IPS-15b (cell line): ENCODE measurements at regions not wholly inside any gene's neighbourhood (a gene's known extent, or its start where the extent isn't known, plus 50 kb on each side); places are given as distances from the start of the nearest gene placed in this dataset.

Experiments
- H3K27me3 ChIP-seq: one replicate; pipeline ENCODE4 v1.6.1; 2013; ENCODE audit warnings: low read length; ENCODE audit not compliant: control insufficient read depth, insufficient read depth
- H3K36me3 ChIP-seq: one replicate; pipeline ENCODE4 v1.6.1; 2013; ENCODE audit warnings: low read length; ENCODE audit not compliant: control insufficient read depth, insufficient read depth
- H3K4me1 ChIP-seq: one replicate; pipeline ENCODE4 v1.6.1; 2013; ENCODE audit warnings: mild to moderate bottlenecking, low read length; ENCODE audit not compliant: control insufficient read depth, insufficient read depth
- H3K4me3 ChIP-seq: one replicate; pipeline ENCODE4 v1.5.1; 2013; ENCODE audit warnings: low read depth, low read length
- H3K9ac ChIP-seq: one replicate; pipeline ENCODE4 v1.6.1; 2013; ENCODE audit warnings: low read depth, mild to moderate bottlenecking, low read length
- H3K9me3 ChIP-seq: one replicate; pipeline ENCODE4 v1.6.1; 2013; ENCODE audit warnings: mild to moderate bottlenecking, low read length; ENCODE audit not compliant: control insufficient read depth, insufficient read depth

DNA sequence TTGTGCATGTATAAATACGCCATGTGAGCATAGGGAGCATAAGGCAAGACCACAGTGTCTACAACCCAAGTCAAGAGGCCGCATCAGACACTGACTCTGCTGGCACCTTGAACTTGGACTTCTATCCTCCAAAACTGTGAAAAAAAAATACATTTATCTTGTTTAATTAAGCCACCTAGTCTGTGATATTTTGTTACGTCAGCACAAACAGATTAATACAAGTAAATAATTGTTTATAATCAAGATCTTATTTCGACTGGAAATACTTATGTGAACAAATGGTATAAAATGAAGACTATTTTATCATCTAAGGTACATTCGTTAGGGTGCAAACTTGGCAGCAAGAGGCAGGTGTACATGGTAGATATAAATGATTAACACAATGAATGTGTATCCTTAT, 599.3 kb upstream of the LRRC4C start:
- no peaks in the 10 kb centered on the region for H3K9me3 ChIP-seq
- H3K27me3 ChIP-seq = no peaks in the 10 kb centered on the region

DNA sequence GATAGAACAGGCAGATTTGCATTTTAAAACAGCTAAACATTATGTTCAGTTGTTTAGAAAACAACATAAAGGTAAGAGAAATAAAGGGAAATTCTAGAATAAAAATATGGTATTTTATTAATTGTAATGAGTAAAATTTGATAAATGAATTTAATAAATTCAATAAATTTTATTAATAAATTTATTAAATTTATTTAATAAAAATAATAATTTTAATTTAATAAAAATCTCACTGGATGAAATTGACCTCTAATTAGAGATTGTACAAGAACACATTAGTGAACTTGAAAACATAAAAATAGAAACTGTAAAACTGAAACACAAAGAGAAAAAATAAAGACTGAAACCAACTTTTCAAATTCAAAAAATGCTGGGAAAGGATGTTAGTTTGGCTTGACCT, 605.7 kb upstream of the LRRC4C start:
- H3K4me3 ChIP-seq = no peak overlapping the region
- H3K27me3 ChIP-seq = no peaks in the 10 kb centered on the region
- no peaks in the 10 kb centered on the region for H3K4me1 ChIP-seq
- no peaks in the 10 kb centered on the region for H3K36me3 ChIP-seq
- no peak overlapping the region for H3K9ac ChIP-seq
- no peaks in the 10 kb centered on the region for H3K9me3 ChIP-seq

More for the DNA sequence above, 599.3 kb upstream of the LRRC4C start:
- Histone ChIP-seq H3K4me1 (no peaks in the 10 kb centered on the region), H3K9ac (no peak overlapping the region), H3K36me3 (no peaks in the 10 kb centered on the region), H3K4me3 (no peak overlapping the region)

DNA sequence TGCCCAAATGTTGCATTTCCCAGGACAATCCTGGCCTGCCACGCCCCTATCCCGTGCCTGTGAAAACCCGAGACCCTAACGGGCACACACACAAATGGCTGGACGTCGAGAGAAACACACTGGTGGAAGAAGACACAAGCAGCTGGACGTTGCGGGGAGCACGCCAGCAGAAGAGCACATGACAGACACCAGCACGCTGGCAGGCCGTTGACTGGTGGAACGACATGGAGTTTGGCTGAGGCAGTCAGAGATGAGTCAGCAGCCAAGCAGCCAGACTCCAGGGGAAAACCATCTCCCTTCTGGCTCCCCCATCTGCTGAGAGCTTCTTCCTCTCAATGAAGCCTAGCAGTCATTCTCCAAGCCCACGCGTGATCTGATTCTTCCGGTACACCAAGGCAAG, 606.7 kb upstream of the LRRC4C start:
- Histone ChIP-seq H3K4me3 (no peak overlapping the region), H3K4me1 (no peaks in the 10 kb centered on the region)

DNA sequence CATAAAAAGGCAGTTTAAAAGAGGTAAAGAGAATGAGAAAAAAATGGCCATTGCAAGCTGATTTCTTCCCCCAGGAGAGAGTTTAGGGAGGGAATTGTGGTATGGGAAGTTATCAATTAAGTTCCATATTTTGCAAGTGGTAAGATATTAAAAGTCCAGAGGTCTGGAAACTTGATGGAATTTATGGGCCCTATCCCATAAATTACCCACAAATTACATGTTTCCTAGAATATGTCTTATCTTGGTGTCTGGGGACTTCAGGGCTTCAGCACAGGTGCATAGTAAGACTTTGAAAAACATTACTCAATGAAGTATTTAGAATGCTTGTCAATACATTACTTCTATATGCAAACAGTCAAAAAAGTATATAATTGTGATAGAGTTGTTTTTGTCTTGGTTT, 614.9 kb upstream of the LRRC4C start:
- H3K9me3 ChIP-seq = no peaks in the 10 kb centered on the region
- no peaks in the 10 kb centered on the region for H3K4me1 ChIP-seq
- H3K27me3 ChIP-seq = no peaks in the 10 kb centered on the region
- H3K36me3 ChIP-seq = no peaks in the 10 kb centered on the region
- H3K4me3 ChIP-seq = no peak overlapping the region
- no peak overlapping the region for H3K9ac ChIP-seq

More for the DNA sequence above, 606.7 kb upstream of the LRRC4C start:
- no peaks in the 10 kb centered on the region for H3K9me3 ChIP-seq
- H3K36me3 ChIP-seq = no peaks in the 10 kb centered on the region
- H3K9ac ChIP-seq = no peak overlapping the region
- no peaks in the 10 kb centered on the region for H3K27me3 ChIP-seq

DNA sequence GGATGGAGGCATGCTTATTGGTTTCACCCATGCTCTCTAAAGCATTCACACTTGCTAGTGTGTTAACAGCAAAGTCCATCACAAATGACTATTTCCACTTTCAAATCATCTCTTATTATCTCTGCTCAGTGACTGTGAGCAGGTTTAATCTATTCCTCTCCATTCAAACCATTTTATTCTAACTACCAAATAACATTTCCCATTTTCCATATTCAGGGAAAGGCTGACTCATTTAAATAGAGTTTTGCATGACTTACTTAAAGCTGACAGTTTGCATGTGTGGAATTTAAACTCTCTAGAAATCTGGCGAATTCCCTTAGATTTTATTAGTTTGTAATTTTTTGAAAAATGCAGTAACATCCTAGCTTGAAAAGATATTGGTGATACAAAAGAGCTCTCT, 615.7 kb upstream of the LRRC4C start:
- no peaks in the 10 kb centered on the region for H3K36me3 ChIP-seq
- H3K4me3 ChIP-seq = no peak overlapping the region
- H3K9ac ChIP-seq = no peak overlapping the region
- H3K4me1 ChIP-seq = no peaks in the 10 kb centered on the region
- no peaks in the 10 kb centered on the region for H3K9me3 ChIP-seq
- no peaks in the 10 kb centered on the region for H3K27me3 ChIP-seq

DNA sequence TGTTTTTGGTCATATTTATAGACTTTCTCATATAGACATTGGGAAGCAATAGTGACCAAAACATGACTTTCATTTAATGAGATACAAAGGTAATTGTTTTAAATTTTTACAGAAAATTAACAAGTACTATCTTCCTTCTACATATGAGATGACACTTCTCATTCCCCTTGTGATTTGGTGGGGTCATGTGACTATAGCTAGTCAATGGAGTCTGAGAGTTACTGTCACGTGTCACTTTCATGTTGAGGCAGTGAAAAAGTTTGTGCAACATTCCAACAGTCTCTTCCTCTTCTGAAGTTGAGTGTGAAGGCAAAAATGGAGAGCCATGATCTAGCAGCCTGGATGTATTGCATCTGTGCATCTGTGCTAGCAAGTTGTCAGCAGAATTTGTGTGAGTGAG, 618.3 kb upstream of the LRRC4C start:
- no peak overlapping the region for H3K9ac ChIP-seq
- H3K4me1 ChIP-seq = no peaks in the 10 kb centered on the region
- no peak overlapping the region for H3K4me3 ChIP-seq
- H3K9me3 ChIP-seq = no peaks in the 10 kb centered on the region
- H3K27me3 ChIP-seq = no peaks in the 10 kb centered on the region
- H3K36me3 ChIP-seq = no peaks in the 10 kb centered on the region

DNA sequence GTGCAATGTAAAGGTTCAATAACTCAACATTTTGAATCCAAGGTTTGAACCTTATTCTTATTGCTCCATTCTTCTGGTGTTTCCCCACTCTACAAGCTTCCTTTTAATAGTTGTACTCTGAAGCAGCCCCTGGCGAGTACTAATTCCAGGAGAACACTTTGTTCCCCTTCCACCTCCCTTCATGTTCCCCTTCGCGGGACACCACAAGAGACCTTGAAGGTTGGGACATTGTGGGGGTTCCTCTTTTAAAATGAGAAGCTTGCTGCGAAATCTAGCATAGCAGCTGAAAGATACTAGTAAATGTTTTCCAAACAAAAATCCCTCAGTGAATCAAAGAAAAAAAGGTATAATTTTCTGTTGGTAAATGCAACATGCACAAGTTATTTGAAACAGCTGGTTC, 626.3 kb upstream of the LRRC4C start:
- Histone ChIP-seq H3K9me3 (no peaks in the 10 kb centered on the region), H3K9ac (no peak overlapping the region), H3K4me3 (no peak overlapping the region), H3K36me3 (no peaks in the 10 kb centered on the region), H3K27me3 (no peaks in the 10 kb centered on the region), H3K4me1 (no peaks in the 10 kb centered on the region)

DNA sequence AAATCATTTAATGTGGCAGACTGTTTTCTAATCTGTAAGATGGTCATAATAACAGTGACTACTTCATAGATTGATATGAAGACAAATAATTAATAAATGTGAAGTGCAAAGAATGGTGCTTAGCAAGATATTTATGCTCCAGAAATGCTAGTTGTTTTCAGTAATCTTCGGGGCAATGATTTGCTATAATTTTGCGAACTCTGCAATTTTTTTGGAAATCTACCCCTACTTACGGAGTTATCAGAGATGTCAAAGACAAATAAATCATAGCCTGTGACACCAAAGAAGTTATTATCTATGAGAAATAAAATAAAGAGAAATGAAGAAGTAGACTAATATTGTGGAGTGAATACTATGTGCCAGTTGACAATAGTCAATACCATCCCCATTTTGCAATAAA, 634.1 kb upstream of the LRRC4C start:
- Histone ChIP-seq H3K27me3 (no peaks in the 10 kb centered on the region), H3K9me3 (peaks cover 7% of the 10 kb centered on the region), H3K4me1 (peaks cover 4% of the 10 kb centered on the region), H3K36me3 (no peaks in the 10 kb centered on the region), H3K9ac (no peak overlapping the region), H3K4me3 (no peak overlapping the region)

DNA sequence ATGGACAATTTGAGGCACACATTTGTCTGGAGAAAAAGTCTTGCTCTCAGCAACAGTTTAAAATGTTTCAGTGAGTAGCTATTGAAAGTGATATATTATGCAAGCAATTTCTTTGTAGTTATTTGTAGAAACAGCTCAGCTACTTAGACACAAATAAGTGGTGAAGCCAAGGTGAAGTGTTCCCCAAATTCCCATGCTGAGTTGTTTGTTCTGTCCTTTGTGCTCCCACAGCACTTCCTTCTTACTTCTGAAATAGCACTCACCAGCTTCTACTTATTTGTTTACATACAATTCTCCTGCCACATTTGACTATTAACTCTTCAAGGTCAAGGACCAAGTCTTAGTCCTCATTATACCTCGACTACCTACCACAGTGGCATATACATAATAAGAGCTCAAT, 638.6 kb upstream of the LRRC4C start:
- Histone ChIP-seq H3K4me1 (peaks cover 4% of the 10 kb centered on the region), H3K4me3 (no peak overlapping the region), H3K36me3 (no peaks in the 10 kb centered on the region), H3K9me3 (peaks cover 7% of the 10 kb centered on the region), H3K9ac (no peak overlapping the region), H3K27me3 (no peaks in the 10 kb centered on the region)

DNA sequence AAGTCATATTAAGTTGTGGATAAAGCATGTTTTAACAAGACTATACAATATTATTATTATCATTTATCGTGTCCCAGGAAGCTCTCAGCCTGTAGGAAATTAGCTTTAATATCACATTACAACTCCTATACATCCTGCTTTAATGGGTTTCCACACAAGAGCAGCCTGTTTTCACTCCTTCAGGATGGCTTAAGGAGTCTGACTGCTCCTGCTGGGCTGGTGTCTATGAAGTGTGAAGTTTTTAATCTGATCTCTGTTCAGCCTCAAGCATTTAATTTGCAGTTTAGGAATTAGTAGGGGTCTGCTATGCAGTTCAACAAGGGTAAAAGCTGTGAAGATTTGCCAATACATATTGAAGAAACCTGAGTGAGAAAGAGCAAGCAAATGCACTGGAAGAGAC, 653.4 kb upstream of the LRRC4C start:
- H3K9ac ChIP-seq = no peak overlapping the region
- H3K27me3 ChIP-seq = no peaks in the 10 kb centered on the region
- H3K9me3 ChIP-seq = no peaks in the 10 kb centered on the region
- H3K4me3 ChIP-seq = no peak overlapping the region
- no peaks in the 10 kb centered on the region for H3K36me3 ChIP-seq
- no peaks in the 10 kb centered on the region for H3K4me1 ChIP-seq

DNA sequence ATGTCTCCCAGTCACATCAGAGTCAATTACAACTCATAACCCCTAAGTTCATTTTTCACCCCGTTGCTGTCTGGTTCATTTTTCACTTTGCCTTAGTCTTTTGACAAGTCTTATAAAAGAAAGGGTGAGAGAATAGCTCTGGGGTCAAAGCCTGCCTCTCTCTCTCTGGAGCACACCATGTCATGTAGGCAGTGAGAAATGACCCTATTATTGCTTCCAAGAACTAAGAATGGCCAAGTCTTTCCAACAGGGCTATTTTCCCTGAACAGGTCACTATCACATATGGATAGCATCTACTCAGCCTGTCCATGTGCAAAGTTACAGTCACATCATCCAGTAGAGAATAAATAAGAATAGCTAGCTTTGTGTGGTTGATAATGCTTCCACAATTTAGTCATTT, 655.5 kb upstream of the LRRC4C start:
- no peaks in the 10 kb centered on the region for H3K4me1 ChIP-seq
- no peak overlapping the region for H3K4me3 ChIP-seq
- no peaks in the 10 kb centered on the region for H3K9me3 ChIP-seq
- H3K27me3 ChIP-seq = no peaks in the 10 kb centered on the region
- H3K36me3 ChIP-seq = no peaks in the 10 kb centered on the region
- no peak overlapping the region for H3K9ac ChIP-seq

DNA sequence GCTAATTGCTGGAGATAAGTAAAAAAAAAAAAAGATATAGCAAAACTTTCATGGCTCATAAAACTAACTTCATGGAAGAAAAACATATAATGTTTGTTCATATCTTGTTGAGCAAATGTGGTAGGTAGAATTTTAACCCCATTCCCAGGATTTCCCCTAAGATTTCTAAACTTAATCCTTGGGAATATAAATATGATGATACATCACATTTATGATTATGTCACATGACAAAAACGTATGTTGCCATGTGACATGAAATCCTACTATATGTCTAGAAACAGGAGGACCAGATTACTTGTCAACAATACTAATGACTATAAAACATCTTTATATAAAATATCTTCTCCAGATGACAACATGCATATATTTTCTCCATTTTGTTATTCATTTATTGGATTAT, 679.0 kb upstream of the LRRC4C start:
- no peaks in the 10 kb centered on the region for H3K9me3 ChIP-seq
- H3K4me3 ChIP-seq = no peak overlapping the region
- H3K36me3 ChIP-seq = no peaks in the 10 kb centered on the region
- H3K4me1 ChIP-seq = no peaks in the 10 kb centered on the region
- no peaks in the 10 kb centered on the region for H3K27me3 ChIP-seq
- no peak overlapping the region for H3K9ac ChIP-seq

DNA sequence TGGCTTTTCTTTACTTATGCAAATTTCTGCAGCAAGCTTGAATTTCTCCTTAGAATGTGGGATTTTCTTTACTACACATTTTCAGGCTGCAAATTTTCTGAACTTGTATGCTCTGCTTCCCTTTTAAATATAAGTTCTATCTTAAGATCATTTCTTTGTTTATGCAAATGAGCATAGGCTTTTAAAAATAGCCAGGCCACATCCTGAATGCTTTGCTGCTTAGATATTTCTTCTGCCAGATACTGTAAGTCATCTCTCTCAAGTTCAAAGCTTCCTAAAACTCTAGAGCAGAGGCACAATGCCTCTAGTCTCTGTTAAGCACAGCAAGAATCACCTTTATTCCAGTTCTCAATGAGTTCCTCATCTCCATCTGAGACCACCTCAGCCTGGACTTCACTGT, 685.9 kb upstream of the LRRC4C start:
- H3K9ac ChIP-seq = no peak overlapping the region
- H3K27me3 ChIP-seq = no peaks in the 10 kb centered on the region
- H3K9me3 ChIP-seq = peaks cover 7% of the 10 kb centered on the region
- no peaks in the 10 kb centered on the region for H3K4me1 ChIP-seq
- no peaks in the 10 kb centered on the region for H3K36me3 ChIP-seq
- no peak overlapping the region for H3K4me3 ChIP-seq
